Kidney (tissue), 13 donors: ENCODE measurements at regions not wholly inside any gene's neighbourhood (a gene's known extent, or its start where the extent isn't known, plus 50 kb on each side); places are given as distances from the start of the nearest gene placed in this dataset.

Source experiments
- DNase-seq, 5 donors: peaks; one replicate each; pipeline ENCODE4 v3.0.0-alpha.2; 2013 to 2020
- FAIRE-seq: peaks from 2 replicates; lab custom pipeline; 2012; peaks lifted over from hg19 to GRCh38; lab: Jason Lieb, UNC
- H3K27ac ChIP-seq, 2 donors: one replicate each; pipeline ENCODE4 v1.7.0; 2013; ENCODE audit warnings: low read depth in 2 of 2, low read length in 2 of 2, inconsistent platforms in 1 of 2
- H3K27me3 ChIP-seq: one replicate; pipeline ENCODE4 v1.7.1; 2013; ENCODE audit warnings: low read length, inconsistent platforms; ENCODE audit not compliant: control insufficient read depth, insufficient read depth
- H3K36me3 ChIP-seq, 3 donors: one replicate each; pipeline versions ENCODE4 v1.7.0 to v1.7.1; 2013; ENCODE audit warnings: low read length in 3 of 3, control low read depth in 1 of 3, inconsistent platforms in 1 of 3; ENCODE audit not compliant: insufficient read depth in 3 of 3, control insufficient read depth in 2 of 3
- H3K4me1 ChIP-seq, 3 donors: one replicate each; pipeline versions ENCODE4 v1.7.0 to v1.7.1; 2013; ENCODE audit warnings: low read length in 3 of 3, inconsistent platforms in 1 of 3, low read depth in 1 of 3; ENCODE audit not compliant: control insufficient read depth in 2 of 3, insufficient read depth in 2 of 3
- H3K4me3 ChIP-seq, 3 donors: one replicate each; pipeline versions ENCODE4 v1.7.0 to v1.8.1; 2013; ENCODE audit warnings: low read length in 3 of 3, control low read depth in 1 of 3, inconsistent platforms in 1 of 3
- H3K9ac ChIP-seq, 3 donors: one replicate each; pipeline versions ENCODE4 v1.7.0 to v1.7.1; 2013; ENCODE audit warnings: low read length in 3 of 3, control low read depth in 1 of 3, inconsistent platforms in 1 of 3
- H3K9me3 ChIP-seq, 3 donors: one replicate each; pipeline versions ENCODE4 v1.7.0 to v1.7.1; 2013; ENCODE audit warnings: low read length in 3 of 3, control low read depth in 1 of 3, inconsistent platforms in 1 of 3; ENCODE audit not compliant: control insufficient read depth in 2 of 3, insufficient read depth in 1 of 3
- CTCF ChIP-seq: IDR thresholded peaks from 3 replicates; pipeline ENCODE4 v1.5.1; 2012; ENCODE audit warnings: mild to moderate bottlenecking, moderate library complexity, borderline replicate concordance; ENCODE audit not compliant: insufficient read depth; ENCODE audit errors: extremely low read depth
- intact Hi-C: fragments of 100-400 bp; cut with DNase I; formaldehyde crosslinking; loops from one replicate; pipeline ENCODE4 v1.11.1; 2022
- donor health status: control.
- donor health status: control.
- donor health status: control.
- donor health status: control.
- donor health status: control.
- donor health status: DM: yes; HTN: yes; CAD: no.
- donor health status: Normal renal cell carcinoma (clear cell type).

- FAIRE-seq = no peak
- no peak for DNase-seq
- no peaks in the 10 kb centered on the region for H3K27me3 ChIP-seq
Observed at GRCh38 chr12:47493801-47494200, 212.0 kb downstream of the RPAP3 start.

GRCh38 chr12:47491516-47492305 lies 214.1 kb downstream of the RPAP3 start:
- H3K27ac ChIP-seq = no peak overlapping the region
- DNase-seq = peak in 1 of 5 donors; percentile 28
- H3K27me3 ChIP-seq = no peaks in the 10 kb centered on the region
- no peak for FAIRE-seq
- H3K4me3 ChIP-seq = no peak overlapping the region
- H3K4me1 ChIP-seq = no peaks in the 10 kb centered on the region
- TF ChIP-seq CTCF = no peak
- peaks cover 0 to 4% (median 0%) of the 10 kb centered on the region in 3 donors for H3K9me3 ChIP-seq
- H3K9ac ChIP-seq = no peak overlapping the region
- H3K36me3 ChIP-seq = no peaks in the 10 kb centered on the region
- intact Hi-C loops = no loop called here

More at GRCh38 chr12:47493801-47494200, 212.0 kb downstream of the RPAP3 start:
- Histone ChIP-seq H3K9me3 (no peaks in the 10 kb centered on the region), H3K27ac (no peak overlapping the region), H3K36me3 (no peaks in the 10 kb centered on the region), H3K4me1 (no peaks in the 10 kb centered on the region), H3K4me3 (no peak overlapping the region), H3K9ac (no peak overlapping the region)
- intact Hi-C loops = no loop called here
- no peak for TF ChIP-seq CTCF

- no peak for FAIRE-seq
- TF ChIP-seq CTCF = no peak
- no peak for DNase-seq
- no peaks in the 10 kb centered on the region for H3K27me3 ChIP-seq
- no peak overlapping the region for H3K4me3 ChIP-seq
- H3K9me3 ChIP-seq = peaks cover 0 to 4% (median 0%) of the 10 kb centered on the region in 3 donors
- no peak overlapping the region for H3K9ac ChIP-seq
- H3K36me3 ChIP-seq = no peaks in the 10 kb centered on the region
- H3K27ac ChIP-seq = no peak overlapping the region
- intact Hi-C loops = no loop called here
- no peaks in the 10 kb centered on the region for H3K4me1 ChIP-seq
Observed at GRCh38 chr12:47488888-47489287, 216.9 kb downstream of the RPAP3 start.
